GM23248 (cell line): ENCODE measurements at regions not wholly inside any gene's neighbourhood (a gene's known extent, or its start where the extent isn't known, plus 50 kb on each side); places are given as distances from the start of the nearest gene placed in this dataset.

Experiments used
- EZH2 ChIP-seq: fragments of 200-600 bp; sonication (generic); IDR thresholded peaks from 2 replicates; pipeline ENCODE4 v1.6.1; 2018; ENCODE audit warnings: antibody characterized with exemption, mild to moderate bottlenecking; ENCODE audit not compliant: insufficient read depth, poor library complexity, severe bottlenecking
- EZH2phosphoT487 ChIP-seq: fragments of 200-600 bp; sonication (generic); IDR thresholded peaks from 2 replicates; pipeline ENCODE4 v1.6.1; 2018; ENCODE audit warnings: antibody characterized with exemption, moderate library complexity, mild to moderate bottlenecking, low read depth; ENCODE audit not compliant: insufficient read depth

GRCh38 chrX:40444133-40444532 is 136.6 kb upstream of the ATP6AP2 start:
- TF ChIP-seq EZH2phosphoT487: no peak
- TF ChIP-seq EZH2: no peak
